ENCODE measurements at regions not wholly inside any gene's neighbourhood (a gene's known extent, or its start where the extent isn't known, plus 50 kb on each side); places are given as distances from the start of the nearest gene placed in this dataset.

GRCh38 chr16:16782153-16782552, 403.2 kb downstream of the NPIPA7 start:
- no peak for TF ChIP-seq CTCF (IDR thresholded peaks at IDR 0.05)
- TF ChIP-seq POLR2A (IDR thresholded peaks at IDR 0.05), result no peak

All from esophagus squamous epithelium (tissue), 4 donors.